ENCODE measurements at regions not wholly inside any gene's neighbourhood (a gene's known extent, or its start where the extent isn't known, plus 50 kb on each side); places are given as distances from the start of the nearest gene placed in this dataset.

GRCh38 chr5:6302075-6302474 is 76.3 kb downstream of the MED10 start:
- Histone ChIP-seq H3K36me3 (no peaks in the 10 kb centered on the region), H3K27me3 (no peaks in the 10 kb centered on the region), H3K9me3 (no peaks in the 10 kb centered on the region), H3K4me3 (no peak overlapping the region), H3K27ac (no peak overlapping the region), H3K4me1 (no peaks in the 10 kb centered on the region)
- WGBS, 2 donors (ENCODE audit: low coverage in 1 of 2): 14% methylated on average over 4 of the region's 4 CpGs; no CpG with 5 or more reads in 1 of the 2 donors
- ATAC-seq: no peak
- TF ChIP-seq POLR2A (IDR thresholded peaks at IDR 0.05): no peak
- no peak for TF ChIP-seq EP300 (IDR thresholded peaks at IDR 0.05)
- TF ChIP-seq POLR2AphosphoS5 (IDR thresholded peaks at IDR 0.05): no peak
- TF ChIP-seq CTCF (IDR thresholded peaks at IDR 0.05): no peak

- TF ChIP-seq POLR2AphosphoS5 (IDR thresholded peaks at IDR 0.05): no peak
- no peak for TF ChIP-seq CTCF (IDR thresholded peaks at IDR 0.05)
- no peak for TF ChIP-seq EP300 (IDR thresholded peaks at IDR 0.05)
- no peak for ATAC-seq
- Histone ChIP-seq H3K27ac (no peak overlapping the region), H3K4me3 (no peak overlapping the region), H3K36me3 (no peaks in the 10 kb centered on the region), H3K9me3 (peaks cover 0 to 19% (median 0%) of the 10 kb centered on the region in 3 donors), H3K27me3 (no peaks in the 10 kb centered on the region), H3K4me1 (no peaks in the 10 kb centered on the region)
- WGBS, 2 donors (ENCODE audit: low coverage in 1 of 2): 69 to 82% methylated on average over 3 to 7 of the region's 8 CpGs
Observed at GRCh38 chr5:6296524-6296923, 81.8 kb downstream of the MED10 start.

- Histone ChIP-seq H3K36me3 (no peaks in the 10 kb centered on the region), H3K27me3 (no peaks in the 10 kb centered on the region), H3K9me3 (peaks cover 0 to 19% (median 0%) of the 10 kb centered on the region in 3 donors), H3K4me3 (no peak overlapping the region), H3K4me1 (no peaks in the 10 kb centered on the region), H3K27ac (no peak overlapping the region)
- no peak for ATAC-seq
- whole genome bisulfite sequencing, 2 donors (ENCODE audit: low coverage in 1 of 2): 22 to 31% methylated on average over 3 of the region's 3 CpGs
- TF ChIP-seq EP300 (IDR thresholded peaks at IDR 0.05) (no peak), POLR2A (IDR thresholded peaks at IDR 0.05) (no peak)
Observed at GRCh38 chr5:6291961-6292360, 86.4 kb downstream of the MED10 start.

- ATAC-seq: no peak
- Histone ChIP-seq H3K4me1 (no peaks in the 10 kb centered on the region), H3K36me3 (no peaks in the 10 kb centered on the region), H3K27ac (no peak overlapping the region), H3K27me3 (no peaks in the 10 kb centered on the region), H3K4me3 (no peak overlapping the region), H3K9me3 (peaks cover 0 to 9% (median 0%) of the 10 kb centered on the region in 3 donors)
- 83 to 84% methylated on average over 3 of the region's 3 CpGs for WGBS, 2 donors (ENCODE audit: low coverage in 1 of 2)
- TF ChIP-seq POLR2A (IDR thresholded peaks at IDR 0.05) (no peak), POLR2AphosphoS5 (IDR thresholded peaks at IDR 0.05) (no peak), CTCF (IDR thresholded peaks at IDR 0.05) (no peak), EP300 (IDR thresholded peaks at IDR 0.05) (no peak)
Observed at GRCh38 chr5:6289239-6289638, 89.1 kb downstream of the MED10 start.

GRCh38 chr5:6287176-6287575 is 91.2 kb downstream of the MED10 start:
- H3K36me3 ChIP-seq: no peaks in the 10 kb centered on the region
- no peaks in the 10 kb centered on the region for H3K4me1 ChIP-seq
- no peak overlapping the region for H3K27ac ChIP-seq
- H3K9me3 ChIP-seq: peaks cover 0 to 4% (median 0%) of the 10 kb centered on the region in 3 donors
- 23 to 40% methylated on average over 1 to 3 of the region's 6 CpGs for WGBS, 2 donors (ENCODE audit: low coverage in 1 of 2)
- no peak for ATAC-seq
- H3K4me3 ChIP-seq: no peak overlapping the region
- no peaks in the 10 kb centered on the region for H3K27me3 ChIP-seq
- TF ChIP-seq POLR2A (IDR thresholded peaks at IDR 0.05) (no peak), EP300 (IDR thresholded peaks at IDR 0.05) (no peak), CTCF (IDR thresholded peaks at IDR 0.05) (no peak), POLR2AphosphoS5 (IDR thresholded peaks at IDR 0.05) (no peak)

All from gastroesophageal sphincter (tissue), 4 donors.